GM12878 (cell line): ENCODE measurements at regions not wholly inside any gene's neighbourhood (a gene's known extent, or its start where the extent isn't known, plus 50 kb on each side); places are given as distances from the start of the nearest gene placed in this dataset.

Source experiments
- ATAC-seq: fragments of 200-7000 bp; cut with Tn5 transposase; 3 replicates; pipeline ENCODE4 v1.9.1; 2020; ENCODE audit warnings: mild to moderate bottlenecking, moderate library complexity
- BruUV-seq: library from RNA; stranded (reverse); fragments of 400-500 nt; replicated peaks from 2 replicates; lab custom pipeline; 2021; lab: Mats Ljungman, UMichigan
- CTCF ChIA-PET: fragments of 300-600 bp; sonication (Branson Sonifier 250); formaldehyde crosslinking; extraction: SDS; loops from one replicate; lab custom pipeline; 2021; ENCODE audit warnings: inconsistent platforms; lab: Yijun Ruan, JAX
- POLR2A ChIA-PET: fragments of 350-600 bp; formaldehyde crosslinking; extraction: SDS; loops from one replicate; lab custom pipeline; 2021; ENCODE audit warnings: inconsistent platforms; lab: Charles Lee
- RAD21 ChIA-PET: fragments of 300-600 bp; sonication (Branson Sonifier 250); formaldehyde crosslinking; loops from one replicate; lab custom pipeline; 2023; ENCODE audit warnings: antibody characterized with exemption; ENCODE audit not compliant: unreplicated experiment; lab: Charles Lee
- SMC1A ChIA-PET: fragments of 300-600 bp; sonication (Branson Sonifier 250); formaldehyde crosslinking; loops from one replicate; lab custom pipeline; 2023; ENCODE audit not compliant: unreplicated experiment, uncharacterized antibody; lab: Charles Lee
- DNase-seq: peaks from one replicate; pipeline ENCODE4 v3.0.0-alpha.2; 2011; ENCODE audit warnings: low read depth, low spot score
- FAIRE-seq: peaks from 3 replicates; lab custom pipeline; 2011; peaks lifted over from hg19 to GRCh38; lab: Jason Lieb, UNC
- H2AFZ ChIP-seq: 2 replicates; pipeline ENCODE4 v1.6.0; 2011; ENCODE audit warnings: low read depth, low read length, control low read depth; ENCODE audit not compliant: control insufficient read depth
- H3K27ac ChIP-seq: 2 replicates; pipeline ENCODE4 v1.5.1; 2011; ENCODE audit warnings: control low read depth; ENCODE audit not compliant: control insufficient read depth, insufficient read depth
- H3K27me3 ChIP-seq, 2 experiments: replicated peaks in 1 of 2; 2 replicates each; pipeline versions ENCODE4 v1.6.0 to v1.6.1; 2011; ENCODE audit warnings: low read length in 1 of 2; ENCODE audit not compliant: control insufficient read depth in 2 of 2, insufficient read depth in 2 of 2
- H3K36me3 ChIP-seq, 2 experiments: 2 replicates each; pipeline ENCODE4 v1.5.1; 2011; ENCODE audit warnings: low read length in 1 of 2; ENCODE audit not compliant: control insufficient read depth in 2 of 2, insufficient read depth in 2 of 2
- H3K4me1 ChIP-seq: 2 replicates; pipeline ENCODE4 v1.6.1; 2011; ENCODE audit warnings: mild to moderate bottlenecking, low read length, moderate library complexity, mixed read lengths; ENCODE audit not compliant: control insufficient read depth, insufficient read depth
- H3K4me2 ChIP-seq: 2 replicates; pipeline ENCODE4 v1.6.0; 2011; ENCODE audit warnings: control low read depth; ENCODE audit not compliant: control insufficient read depth, insufficient read depth
- H3K4me3 ChIP-seq: fragments of 200-600 bp; sonication (generic); 2 replicates; pipeline ENCODE4 v1.5.1; 2016
- H3K79me2 ChIP-seq: 2 replicates; pipeline ENCODE4 v1.6.0; 2011; ENCODE audit warnings: low read length; ENCODE audit not compliant: control insufficient read depth, insufficient read depth
- H3K9ac ChIP-seq: 2 replicates; pipeline ENCODE4 v1.8.0; 2011; ENCODE audit warnings: low read length, control low read depth, mixed read lengths; ENCODE audit not compliant: control insufficient read depth, insufficient read depth
- H3K9me3 ChIP-seq: replicated peaks from 3 replicates; pipeline ENCODE4 v1.5.1; 2011; ENCODE audit warnings: mild to moderate bottlenecking, low read length; ENCODE audit not compliant: control insufficient read depth, insufficient read depth
- H4K20me1 ChIP-seq: 2 replicates; pipeline ENCODE4 v1.6.0; 2011; ENCODE audit not compliant: control insufficient read depth, insufficient read depth
- ASH2L ChIP-seq: fragments of 300-600, 200-600 bp; sonication (generic); IDR thresholded peaks from 2 replicates; pipeline ENCODE4 v1.6.1; 2017; ENCODE audit warnings: low read depth, mild to moderate bottlenecking, borderline replicate concordance
- BMI1 ChIP-seq: fragments of 450-650 bp; IDR thresholded peaks from 2 replicates; pipeline ENCODE4 v1.6.1; 2016; ENCODE audit warnings: mild to moderate bottlenecking, moderate library complexity, borderline replicate concordance
- BRCA1 ChIP-seq: IDR thresholded peaks from 2 replicates; pipeline ENCODE4 v1.6.1; 2011; ENCODE audit warnings: low read depth, low read length, improper control_type of control experiment
- CHD4 ChIP-seq: fragments of 200-600 bp; sonication (generic); IDR thresholded peaks from 2 replicates; pipeline ENCODE4 v1.6.1; 2016; ENCODE audit warnings: mild to moderate bottlenecking
- IRF4 ChIP-seq: IDR thresholded peaks from 2 replicates; pipeline ENCODE4 v1.6.1; 2011; ENCODE audit warnings: low read depth, low read length
- KAT2A ChIP-seq: conservative IDR thresholded peaks from 2 replicates; pipeline ENCODE4 v1.6.1; 2011; ENCODE audit warnings: low read depth, low read length; ENCODE audit not compliant: control insufficient read depth
- MYB ChIP-seq: fragments of 150-350 bp; IDR thresholded peaks from 2 replicates; pipeline ENCODE4 v1.6.1; 2014; ENCODE audit warnings: mild to moderate bottlenecking, low read depth, low read length, borderline replicate concordance
- NFIC ChIP-seq: IDR thresholded peaks from 2 replicates; pipeline ENCODE4 v1.6.1; 2012; ENCODE audit warnings: low read depth, mild to moderate bottlenecking, inconsistent platforms, low read length, moderate library complexity
- NKRF ChIP-seq: fragments of 450-650 bp; conservative IDR thresholded peaks from 2 replicates; pipeline ENCODE4 v1.6.1; 2017; ENCODE audit warnings: mild to moderate bottlenecking, moderate library complexity
- RUNX3 ChIP-seq: IDR thresholded peaks from 2 replicates; pipeline ENCODE4 v1.6.1; 2012; ENCODE audit warnings: low read length, inconsistent platforms
- SIN3A ChIP-seq: IDR thresholded peaks from 2 replicates; pipeline ENCODE4 v1.6.1; 2012; ENCODE audit warnings: low read depth, low read length, improper control_type of control experiment
- SRF ChIP-seq, 2 experiments: IDR thresholded peaks; 2 replicates each; pipeline ENCODE4 v1.6.1; 2011; ENCODE audit warnings: low read depth in 2 of 2, low read length in 2 of 2, mild to moderate bottlenecking in 1 of 2, moderate library complexity in 1 of 2
- STAT3 ChIP-seq: IDR thresholded peaks from 2 replicates; pipeline ENCODE4 v1.6.1; 2011; ENCODE audit warnings: low read depth, low read length, improper control_type of control experiment
- YY1 ChIP-seq: IDR thresholded peaks from 2 replicates; pipeline ENCODE4 v1.6.1; 2011; ENCODE audit warnings: low read depth, mild to moderate bottlenecking, low read length
- ZZZ3 ChIP-seq: IDR thresholded peaks from 2 replicates; pipeline ENCODE4 v1.6.1; 2011; ENCODE audit warnings: low read depth; ENCODE audit not compliant: control insufficient read depth, insufficient read length
- whole genome bisulfite sequencing: methylation state at CpG from one replicate; pipeline ENCODE4 v1.1.6; 2016; ENCODE audit warnings: low lambda C conversion rate; ENCODE audit not compliant: insufficient replicate concordance, insufficient coverage; ENCODE audit errors: missing lambda C conversion rate; 5-methylcytosine and 5-hydroxymethylcytosine counted together
- in situ Hi-C: fragments of 300-500 bp; cut with MboI; formaldehyde crosslinking; loops from 9 replicates; pipeline ENCODE4 v1.14.3; 2018; ENCODE audit warnings: mixed read lengths
- intact Hi-C: fragments of 100-400 bp; cut with micrococcal nuclease; formaldehyde crosslinking; loops from one replicate; pipeline ENCODE4 v1.14.2; 2022; ENCODE audit not compliant: unreplicated experiment
- TF ChIP-seq, protein P1 (sequence below): IDR thresholded peaks from 2 replicates; pipeline ENCODE4 v1.6.1; 2012; ENCODE audit warnings: low read depth, low read length, improper control_type of control experiment
- TF ChIP-seq, protein P2 (sequence below): fragments of 450-650 bp; formaldehyde crosslinking; IDR thresholded peaks from 2 replicates; pipeline ENCODE4 v1.5.0; 2022; ENCODE audit warnings: mild to moderate bottlenecking, missing genetic modification characterization
- TF ChIP-seq, protein P3 (sequence below): IDR thresholded peaks from 2 replicates; pipeline ENCODE4 v1.6.1; 2012; ENCODE audit warnings: low read depth, low read length, improper control_type of control experiment

- no peaks in the 10 kb centered on the region for H4K20me1 ChIP-seq
- no peaks in the 10 kb centered on the region for H3K27me3 ChIP-seq
- ChIA-PET POLR2A (no interaction called here), RAD21 (no interaction called here), SMC1A (no interaction called here), CTCF (no interaction called here)
- in situ Hi-C loops: no loop called here
- H3K4me2 ChIP-seq: no peak overlapping the region
- WGBS: 3% methylated on average over 5 of the region's 5 CpGs
- no peak overlapping the region for H2AFZ ChIP-seq
- FAIRE-seq (no peak), DNase-seq (no peak), ATAC-seq (no peak)
- no peak overlapping the region for H3K27ac ChIP-seq
- intact Hi-C loops: no loop called here
- H3K9ac ChIP-seq: no peak overlapping the region
- H3K79me2 ChIP-seq: no peaks in the 10 kb centered on the region
- H3K4me3 ChIP-seq: no peak overlapping the region
- no peaks in the 10 kb centered on the region for H3K36me3 ChIP-seq
- no peaks in the 10 kb centered on the region for H3K9me3 ChIP-seq
- H3K4me1 ChIP-seq: no peaks in the 10 kb centered on the region
- no TSS peak for BruUV-seq
- no peak for TF ChIP-seq SRF (IDR thresholded peaks at IDR 0.05; ENCODE audit: low read depth in 2 of 2, low read length in 2 of 2)
- no peak for TF ChIP-seq ASH2L
- TF ChIP-seq, protein P1, sequence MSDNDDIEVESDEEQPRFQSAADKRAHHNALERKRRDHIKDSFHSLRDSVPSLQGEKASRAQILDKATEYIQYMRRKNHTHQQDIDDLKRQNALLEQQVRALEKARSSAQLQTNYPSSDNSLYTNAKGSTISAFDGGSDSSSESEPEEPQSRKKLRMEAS: no peak
- no peak for TF ChIP-seq SIN3A
- TF ChIP-seq, protein P2, sequence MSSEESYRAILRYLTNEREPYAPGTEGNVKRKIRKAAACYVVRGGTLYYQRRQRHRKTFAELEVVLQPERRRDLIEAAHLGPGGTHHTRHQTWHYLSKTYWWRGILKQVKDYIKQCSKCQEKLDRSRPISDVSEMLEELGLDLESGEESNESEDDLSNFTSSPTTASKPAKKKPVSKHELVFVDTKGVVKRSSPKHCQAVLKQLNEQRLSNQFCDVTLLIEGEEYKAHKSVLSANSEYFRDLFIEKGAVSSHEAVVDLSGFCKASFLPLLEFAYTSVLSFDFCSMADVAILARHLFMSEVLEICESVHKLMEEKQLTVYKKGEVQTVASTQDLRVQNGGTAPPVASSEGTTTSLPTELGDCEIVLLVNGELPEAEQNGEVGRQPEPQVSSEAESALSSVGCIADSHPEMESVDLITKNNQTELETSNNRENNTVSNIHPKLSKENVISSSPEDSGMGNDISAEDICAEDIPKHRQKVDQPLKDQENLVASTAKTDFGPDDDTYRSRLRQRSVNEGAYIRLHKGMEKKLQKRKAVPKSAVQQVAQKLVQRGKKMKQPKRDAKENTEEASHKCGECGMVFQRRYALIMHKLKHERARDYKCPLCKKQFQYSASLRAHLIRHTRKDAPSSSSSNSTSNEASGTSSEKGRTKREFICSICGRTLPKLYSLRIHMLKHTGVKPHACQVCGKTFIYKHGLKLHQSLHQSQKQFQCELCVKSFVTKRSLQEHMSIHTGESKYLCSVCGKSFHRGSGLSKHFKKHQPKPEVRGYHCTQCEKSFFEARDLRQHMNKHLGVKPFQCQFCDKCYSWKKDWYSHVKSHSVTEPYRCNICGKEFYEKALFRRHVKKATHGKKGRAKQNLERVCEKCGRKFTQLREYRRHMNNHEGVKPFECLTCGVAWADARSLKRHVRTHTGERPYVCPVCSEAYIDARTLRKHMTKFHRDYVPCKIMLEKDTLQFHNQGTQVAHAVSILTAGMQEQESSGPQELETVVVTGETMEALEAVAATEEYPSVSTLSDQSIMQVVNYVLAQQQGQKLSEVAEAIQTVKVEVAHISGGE (CRISPR knock-in tag): no peak
- no peak for TF ChIP-seq NKRF
- TF ChIP-seq RUNX3: no peak
- TF ChIP-seq BMI1: no peak
- no peak for TF ChIP-seq BRCA1
- no peak for TF ChIP-seq MYB
- no peak for TF ChIP-seq CHD4
- no peak for TF ChIP-seq ZZZ3
- no peak for TF ChIP-seq YY1
- no peak for TF ChIP-seq NFIC
- TF ChIP-seq STAT3: no peak
- TF ChIP-seq IRF4: no peak
- TF ChIP-seq, protein P3, sequence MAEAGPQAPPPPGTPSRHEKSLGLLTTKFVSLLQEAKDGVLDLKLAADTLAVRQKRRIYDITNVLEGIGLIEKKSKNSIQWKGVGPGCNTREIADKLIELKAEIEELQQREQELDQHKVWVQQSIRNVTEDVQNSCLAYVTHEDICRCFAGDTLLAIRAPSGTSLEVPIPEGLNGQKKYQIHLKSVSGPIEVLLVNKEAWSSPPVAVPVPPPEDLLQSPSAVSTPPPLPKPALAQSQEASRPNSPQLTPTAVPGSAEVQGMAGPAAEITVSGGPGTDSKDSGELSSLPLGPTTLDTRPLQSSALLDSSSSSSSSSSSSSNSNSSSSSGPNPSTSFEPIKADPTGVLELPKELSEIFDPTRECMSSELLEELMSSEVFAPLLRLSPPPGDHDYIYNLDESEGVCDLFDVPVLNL: no peak
- no peak for TF ChIP-seq KAT2A
Measured at GRCh38 chr14:97762386-97762785, 965.2 kb downstream of the VRK1 start.
